Germinal center (tissue), 1 donor: ENCODE measurements at regions not wholly inside any gene's neighbourhood (a gene's known extent, or its start where the extent isn't known, plus 50 kb on each side); places are given as distances from the start of the nearest gene placed in this dataset.

Experiments used
- DNase-seq: peaks from one replicate; pipeline ENCODE4 v3.0.0; 2012; ENCODE audit warnings: mixed read lengths, low spot score

DNA sequence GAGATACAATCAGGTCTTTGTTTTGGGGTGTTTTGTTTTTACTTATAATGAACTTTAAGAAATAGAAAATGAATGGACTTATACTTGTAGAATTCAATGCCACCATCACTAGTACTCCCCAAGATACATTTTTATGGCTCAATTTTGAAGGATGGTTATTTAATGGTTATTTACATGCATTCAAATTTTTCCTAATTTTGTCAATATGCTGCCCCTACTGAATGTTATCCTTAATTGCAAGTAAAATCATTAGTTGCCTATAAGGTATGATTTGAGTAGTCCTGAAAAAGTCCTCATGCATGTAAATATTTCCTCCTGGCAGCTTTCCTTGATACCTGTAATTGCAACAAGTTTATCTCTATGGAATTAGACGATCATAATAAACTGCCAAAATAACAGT, 391.2 kb downstream of the BCAT1 start:
- DNase-seq: no peak

DNA sequence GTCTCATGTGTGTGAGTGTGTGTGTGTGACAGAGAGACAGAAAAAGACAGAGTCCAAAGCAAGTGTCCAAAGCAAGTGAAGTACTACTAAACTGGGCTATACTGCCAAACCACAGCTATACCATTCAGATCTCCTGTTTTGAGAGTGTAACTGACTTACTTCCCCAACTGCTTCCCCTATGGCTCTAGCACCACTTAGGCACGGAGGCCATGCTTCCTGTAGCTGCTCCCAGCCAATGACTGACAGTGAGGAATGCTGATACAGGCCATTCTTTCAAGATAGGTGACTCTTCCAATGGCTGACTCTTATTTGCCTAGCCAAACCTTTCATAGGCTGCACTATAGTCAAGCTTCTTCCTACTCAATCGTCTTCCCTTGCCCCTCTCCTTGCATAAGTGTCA, 393.2 kb downstream of the BCAT1 start:
- no peak for DNase-seq

DNA sequence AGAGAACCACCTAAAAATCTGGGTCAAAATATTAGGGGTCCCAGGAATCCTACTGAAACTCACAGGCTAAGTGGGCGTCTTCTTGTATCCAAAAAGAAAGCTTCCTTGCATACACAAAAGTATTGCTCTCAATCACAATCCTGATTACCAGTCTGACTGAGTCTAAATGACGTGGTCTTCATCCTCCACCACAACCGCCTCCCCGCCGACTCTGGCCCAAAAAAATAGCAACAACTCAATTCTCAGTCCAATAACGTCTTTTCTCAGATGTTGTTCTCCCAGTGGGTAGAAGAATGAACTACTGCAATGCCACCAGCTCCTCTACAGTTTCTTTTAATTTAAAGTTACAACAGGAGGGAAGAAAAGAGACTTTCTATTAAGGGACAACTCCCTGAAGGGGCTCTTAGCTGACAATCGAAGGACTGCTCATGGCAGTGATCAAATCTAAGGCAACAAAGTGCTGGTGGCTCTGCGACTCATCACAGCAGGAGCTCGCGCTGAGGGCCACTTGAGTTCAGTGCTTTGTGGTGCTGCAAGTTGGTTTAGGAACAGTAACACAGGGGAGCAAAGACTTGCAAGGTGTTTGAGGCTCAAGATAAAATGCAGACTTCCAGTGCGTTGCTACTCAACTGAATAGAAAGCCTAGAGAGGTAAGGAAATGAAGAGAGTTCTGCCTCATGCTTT, 394.1 kb downstream of the BCAT1 start:
- DNase-seq: no peak

DNA sequence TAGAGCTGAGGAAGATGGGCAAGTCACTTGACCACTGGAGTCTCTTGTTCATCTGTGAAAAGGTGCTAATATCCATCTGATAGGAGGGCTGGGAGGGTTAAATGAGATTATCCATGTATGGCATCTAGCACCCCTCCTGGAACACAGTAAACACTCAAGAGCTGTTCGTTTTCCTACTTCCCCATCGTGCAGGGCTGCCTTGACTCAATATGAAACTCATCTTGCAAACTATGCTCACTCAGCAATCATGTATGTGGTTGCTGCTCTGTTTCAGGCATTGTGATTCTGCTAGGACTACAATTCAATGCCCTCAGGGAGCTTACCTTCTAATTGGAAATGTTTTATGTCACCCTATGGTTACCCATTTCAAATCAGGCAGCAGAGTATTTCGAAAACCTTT, 395.6 kb downstream of the BCAT1 start:
- no peak for DNase-seq

DNA sequence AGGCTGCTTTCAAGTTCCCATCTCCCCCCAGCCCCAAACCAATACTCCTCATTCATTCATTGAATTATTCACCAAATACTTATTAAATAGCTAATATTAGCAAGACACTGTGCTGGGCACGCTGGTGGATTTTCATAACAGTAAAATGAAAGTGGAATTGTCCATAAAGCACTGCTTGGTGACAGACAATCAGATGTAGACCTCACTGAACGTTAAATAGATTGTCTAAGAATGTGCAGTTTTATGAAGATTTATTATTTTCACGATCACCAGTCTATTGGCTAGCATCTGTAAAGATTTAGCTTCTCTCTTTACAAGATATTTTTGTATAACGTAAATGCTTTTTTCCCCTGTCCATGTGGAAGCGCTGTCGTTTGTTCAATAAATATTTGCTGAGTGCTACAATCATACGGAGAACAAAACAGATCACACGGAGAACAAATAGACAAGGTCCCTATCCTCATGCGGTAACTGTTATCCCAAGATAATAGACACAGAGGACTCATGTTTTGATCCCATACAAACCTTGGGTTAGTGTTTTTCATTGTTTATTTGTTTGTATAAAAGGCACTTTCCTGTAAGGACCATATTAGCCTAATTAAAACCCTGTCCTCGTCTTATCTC, 397.6 kb downstream of the BCAT1 start:
- no peak for DNase-seq

DNA sequence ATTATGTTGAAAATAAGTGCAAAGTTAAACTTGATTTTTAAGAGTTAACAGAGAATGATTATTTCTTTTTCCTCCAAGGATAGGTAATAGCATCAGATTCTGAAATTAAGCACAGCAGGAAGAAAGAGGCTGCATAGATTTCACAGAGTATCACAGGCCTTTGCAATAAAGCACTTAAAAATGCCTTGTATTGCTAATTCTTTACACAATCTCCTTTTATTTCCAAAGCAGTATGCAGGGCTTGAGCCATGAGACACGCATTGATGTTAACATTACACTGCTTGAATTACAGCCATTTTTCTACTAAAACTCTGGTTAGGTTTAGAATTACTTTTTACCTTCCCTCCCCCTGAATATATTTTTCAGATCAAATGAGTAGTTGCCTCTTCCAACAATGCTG, 398.3 kb downstream of the BCAT1 start:
- no peak for DNase-seq

DNA sequence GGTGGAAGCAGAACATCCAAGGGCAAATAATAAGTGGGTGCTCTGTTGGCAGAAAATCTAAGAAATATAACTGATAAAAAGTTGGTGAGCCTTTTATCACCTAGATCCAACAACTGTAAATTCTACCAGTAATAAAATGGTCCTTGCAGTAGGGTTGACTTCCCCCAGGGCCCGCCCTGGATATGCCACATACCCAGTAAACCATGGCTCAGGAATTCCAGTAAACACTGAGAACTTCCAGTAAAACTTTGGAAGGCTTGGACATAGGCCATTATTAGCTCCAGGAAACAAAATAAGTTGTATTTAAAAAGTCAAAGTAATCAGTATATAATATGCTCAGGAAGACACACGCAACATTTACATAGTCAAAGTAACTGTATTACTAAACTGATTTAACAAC, 402.2 kb downstream of the BCAT1 start:
- DNase-seq: no peak

DNA sequence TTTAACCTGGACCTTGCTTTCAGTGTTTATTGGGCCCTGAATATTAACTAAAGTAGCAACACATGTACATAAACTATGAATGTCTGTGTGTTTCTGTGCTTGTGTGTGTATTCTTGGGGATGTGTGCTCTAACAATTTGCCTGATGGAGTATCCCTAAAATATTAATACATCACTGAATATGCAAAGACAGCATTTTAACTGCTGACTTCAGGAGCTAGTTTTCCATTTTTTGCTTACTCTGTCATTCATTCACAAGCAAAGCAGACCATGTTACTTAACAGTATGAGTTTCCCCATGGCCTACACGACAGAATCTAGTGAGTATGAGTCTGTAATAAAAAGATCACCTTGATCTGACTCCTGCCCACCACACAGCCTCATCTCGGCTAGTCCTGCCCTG, 402.8 kb downstream of the BCAT1 start:
- DNase-seq: no peak

DNA sequence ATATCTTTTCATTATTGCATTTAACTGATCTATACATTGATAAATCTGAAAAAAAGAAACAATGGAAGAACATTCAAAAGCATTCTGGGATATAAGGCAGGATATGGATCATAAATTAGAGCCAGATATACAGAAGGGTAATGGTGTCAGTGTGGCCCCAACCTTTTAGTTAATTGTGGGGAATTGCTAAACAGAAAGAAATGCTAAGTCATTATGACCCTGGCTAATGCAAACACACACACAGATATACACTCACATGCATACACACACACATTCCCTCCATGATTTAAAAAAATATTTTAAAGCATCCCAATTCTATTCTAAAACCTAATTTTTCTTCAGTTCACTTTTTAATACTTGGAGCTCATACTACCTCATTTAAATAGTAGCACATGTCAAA, 404.5 kb downstream of the BCAT1 start:
- DNase-seq: no peak

DNA sequence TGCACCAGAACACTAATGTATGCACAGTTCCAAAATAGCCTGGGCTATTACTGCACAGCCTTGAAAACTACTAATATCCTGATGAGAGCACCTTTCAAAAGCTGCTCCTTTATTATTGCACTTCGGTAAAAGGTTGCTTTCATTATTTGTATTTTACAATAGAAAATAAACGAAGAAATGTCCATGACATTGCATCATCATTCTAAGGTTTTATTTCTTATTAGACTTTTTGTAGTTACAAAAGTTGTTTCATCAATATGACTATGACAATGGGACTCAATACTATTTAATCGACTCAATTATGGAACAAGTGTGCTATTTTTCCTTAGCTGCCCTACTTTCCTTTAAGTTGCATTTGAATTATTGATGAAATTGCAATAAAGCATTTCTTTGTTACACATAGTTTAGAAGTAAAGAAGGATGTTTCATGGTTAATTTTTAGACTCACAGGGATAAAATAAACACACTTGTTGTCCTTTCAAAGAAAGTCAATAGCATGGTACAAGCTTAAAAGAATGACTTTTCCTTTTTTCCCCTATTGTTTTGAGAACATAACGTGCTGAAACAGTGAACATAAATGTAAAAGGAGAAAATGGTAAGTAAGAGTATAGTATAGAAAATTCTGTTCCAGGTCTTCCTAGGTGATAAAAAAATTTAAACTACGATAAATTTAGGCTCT, 407.6 kb downstream of the BCAT1 start:
- no peak for DNase-seq

DNA sequence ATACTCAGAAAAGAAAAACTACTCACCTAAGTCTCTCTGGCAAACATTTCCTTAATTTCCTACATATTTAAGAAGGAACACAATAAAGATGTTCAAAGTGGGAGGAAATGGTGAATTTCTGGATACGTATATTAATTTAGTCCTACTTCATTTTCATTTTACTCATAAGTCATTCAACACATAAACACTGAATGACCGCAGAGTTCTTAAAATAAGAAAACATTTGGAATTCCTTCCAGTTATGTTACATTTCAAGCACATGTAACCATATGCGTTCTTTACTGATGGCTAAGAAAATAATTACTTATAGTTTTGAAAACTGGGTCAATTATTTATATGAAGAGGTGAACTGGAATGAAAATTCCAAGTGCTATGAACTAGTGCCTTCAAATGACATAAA, 409.3 kb downstream of the BCAT1 start:
- no peak for DNase-seq

DNA sequence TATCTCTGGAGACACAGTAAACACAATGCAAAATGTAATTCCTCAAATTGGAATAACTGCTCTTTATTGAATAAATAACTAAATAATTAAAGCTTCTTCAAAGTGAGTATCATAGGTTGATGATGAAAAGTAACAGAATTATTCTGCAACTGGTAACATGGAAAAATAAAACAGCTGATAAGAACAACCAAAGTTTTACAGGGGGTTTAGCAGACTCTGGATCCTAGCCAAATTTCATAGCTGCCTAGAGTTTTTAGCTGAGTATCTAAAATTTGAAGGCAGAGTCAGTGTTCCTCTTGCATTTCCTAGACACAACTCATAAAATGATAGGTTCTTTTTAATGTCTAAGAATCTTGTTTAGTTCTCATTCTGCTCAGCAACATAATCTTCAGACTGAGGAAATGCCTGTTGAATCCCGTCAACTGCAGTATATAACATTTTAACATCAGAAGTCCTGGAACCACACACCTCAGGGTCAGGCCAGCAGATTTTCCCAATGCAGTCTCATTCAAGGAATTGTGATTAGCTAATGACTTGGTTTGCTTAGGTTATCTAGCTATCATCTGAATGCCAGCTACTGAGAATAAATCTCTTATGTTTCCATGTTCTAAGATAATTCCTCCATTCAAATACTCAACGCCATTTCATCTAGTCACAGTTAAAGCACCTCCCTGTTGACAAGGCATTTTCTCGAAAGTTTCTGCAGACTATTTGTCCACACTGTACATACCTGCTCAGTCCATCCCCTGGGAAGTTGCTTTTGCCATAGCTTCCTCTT, 411.6 kb downstream of the BCAT1 start:
- DNase-seq: no peak

DNA sequence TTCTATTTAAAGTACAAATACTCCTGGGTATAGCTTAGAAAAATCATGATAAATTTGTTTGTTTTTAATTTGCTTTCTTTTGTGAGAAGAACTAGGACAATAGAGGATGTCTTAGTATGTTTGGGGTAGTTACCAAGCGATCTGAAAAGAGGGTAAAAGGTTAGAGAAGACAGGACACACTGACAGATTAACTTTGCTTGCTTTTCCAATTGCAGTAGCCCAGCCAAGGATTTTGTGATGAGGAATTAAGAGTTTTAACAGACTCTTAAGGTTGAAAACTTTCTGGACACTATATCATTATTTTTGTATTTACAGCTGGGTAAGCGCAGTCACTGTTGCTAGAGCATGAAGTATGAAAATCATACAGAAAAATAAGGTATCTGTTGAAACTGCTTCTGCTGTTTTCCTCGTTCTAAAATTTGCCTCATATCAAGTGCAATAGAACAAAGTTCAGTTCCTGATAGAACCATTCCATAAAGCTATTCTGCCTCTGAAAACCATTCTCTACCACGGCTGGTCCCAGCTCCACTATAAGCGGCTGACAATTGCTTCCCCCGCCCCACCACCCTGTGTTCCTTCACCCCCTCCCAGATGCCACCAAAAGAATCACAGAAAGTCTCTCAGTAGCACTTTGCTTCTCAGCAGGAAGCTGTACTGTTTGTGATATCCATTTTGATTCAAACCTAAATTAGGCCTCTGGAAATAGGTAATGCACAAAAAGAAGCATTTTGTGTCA, 413.4 kb downstream of the BCAT1 start:
- DNase-seq: no peak

DNA sequence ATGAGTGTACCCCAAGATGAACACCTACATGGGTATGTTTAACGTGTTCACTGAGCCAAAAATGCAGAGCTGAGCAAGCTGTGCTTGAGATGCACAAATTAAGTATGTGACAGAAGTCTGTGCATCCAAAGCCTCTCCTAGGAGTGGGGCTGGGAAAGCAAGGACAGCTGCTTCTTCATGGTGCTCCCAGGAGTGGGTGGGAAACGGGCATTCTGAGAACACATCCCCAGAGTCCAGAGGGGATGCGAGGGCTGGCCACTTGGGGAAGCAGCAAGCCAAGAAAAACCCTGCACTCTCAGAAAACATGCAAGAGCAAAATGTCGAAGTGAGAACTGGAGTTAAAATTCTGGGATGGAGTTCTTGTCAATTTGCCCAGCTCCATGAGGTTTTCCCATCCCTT, 414.3 kb downstream of the BCAT1 start:
- DNase-seq: no peak

DNA sequence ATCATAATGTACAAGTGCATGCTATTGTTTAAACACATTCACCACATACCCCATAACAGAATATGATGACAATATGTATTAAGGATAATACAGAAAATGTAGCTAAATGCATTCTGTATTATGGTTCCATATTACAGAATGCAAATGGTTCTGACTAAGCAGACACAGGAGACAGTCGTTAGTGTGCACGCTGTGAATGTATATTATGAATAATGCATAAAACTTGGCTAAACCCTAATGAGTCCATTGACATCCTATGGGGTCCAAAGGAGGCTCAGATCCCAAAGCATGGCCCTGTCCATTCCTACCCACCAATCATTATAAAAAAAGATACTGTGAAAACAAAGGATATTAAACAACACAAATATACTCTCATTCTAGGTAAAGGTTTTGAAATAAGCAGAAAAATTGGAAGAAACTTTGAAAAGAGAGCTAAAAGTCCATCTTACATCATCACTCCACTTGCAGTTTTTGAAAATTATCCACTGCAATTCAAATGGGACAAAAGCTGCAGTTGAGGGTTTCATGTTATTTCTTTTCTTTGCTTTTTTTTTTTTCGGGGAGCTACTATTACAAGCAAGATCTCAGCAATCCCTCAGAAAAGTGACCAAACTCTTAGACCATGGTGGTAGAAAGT, 415.1 kb downstream of the BCAT1 start:
- DNase-seq: no peak

DNA sequence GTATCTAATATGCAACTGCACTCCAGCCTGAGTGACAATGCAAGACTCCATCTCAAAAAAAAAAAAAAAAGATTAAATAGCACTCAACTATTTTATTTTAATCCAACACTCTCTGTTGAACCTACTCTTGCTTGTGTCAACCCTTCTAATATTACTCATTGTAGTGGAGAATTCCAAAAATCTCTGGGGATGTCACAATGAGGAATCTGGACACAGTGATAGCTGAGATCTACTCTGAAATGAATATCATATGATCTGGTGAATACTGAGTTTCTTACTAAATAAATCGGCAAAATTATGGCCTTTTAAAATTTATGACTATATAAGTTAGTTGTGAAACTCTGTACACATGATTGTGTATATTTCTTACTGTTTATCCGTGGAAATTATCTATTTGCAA, 418.2 kb downstream of the BCAT1 start:
- DNase-seq: no peak

DNA sequence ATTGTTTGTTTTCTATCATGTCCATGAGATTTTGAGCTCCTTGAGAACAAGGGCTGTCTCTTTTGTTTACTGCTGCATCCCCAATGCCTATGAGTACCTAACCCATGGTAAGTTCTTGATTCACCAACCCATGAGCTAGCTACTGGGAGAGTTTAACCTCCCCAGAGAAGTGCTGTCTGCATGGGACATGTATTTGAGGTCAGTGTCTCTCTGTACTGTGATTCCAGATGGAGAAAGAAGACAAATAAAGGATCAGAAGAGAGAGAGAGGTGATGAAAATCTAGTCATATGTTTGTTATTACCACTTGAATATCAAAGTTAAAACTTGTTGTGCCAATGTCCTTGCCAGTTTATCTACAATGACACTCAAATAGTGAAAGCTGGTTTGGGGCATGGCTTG, 421.8 kb downstream of the BCAT1 start:
- DNase-seq: no peak

DNA sequence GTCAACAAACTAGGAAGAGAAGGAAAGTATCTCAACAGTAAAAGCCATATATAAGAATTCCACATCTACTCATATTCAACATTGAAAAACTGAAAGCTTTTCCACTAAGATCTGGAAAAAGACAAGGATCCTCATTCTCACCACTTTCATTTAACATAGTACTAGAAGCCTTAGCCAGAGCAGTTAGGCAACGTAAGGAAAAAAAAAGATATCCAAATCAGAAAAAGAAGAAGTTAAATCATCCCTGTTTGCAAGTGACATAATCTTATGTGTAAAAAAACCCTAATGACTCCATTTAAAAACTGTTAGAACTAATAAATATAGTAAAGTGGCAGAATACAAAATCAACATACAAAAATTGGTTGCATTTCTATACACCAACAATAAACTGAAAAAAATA, 426.2 kb downstream of the BCAT1 start:
- no peak for DNase-seq

DNA sequence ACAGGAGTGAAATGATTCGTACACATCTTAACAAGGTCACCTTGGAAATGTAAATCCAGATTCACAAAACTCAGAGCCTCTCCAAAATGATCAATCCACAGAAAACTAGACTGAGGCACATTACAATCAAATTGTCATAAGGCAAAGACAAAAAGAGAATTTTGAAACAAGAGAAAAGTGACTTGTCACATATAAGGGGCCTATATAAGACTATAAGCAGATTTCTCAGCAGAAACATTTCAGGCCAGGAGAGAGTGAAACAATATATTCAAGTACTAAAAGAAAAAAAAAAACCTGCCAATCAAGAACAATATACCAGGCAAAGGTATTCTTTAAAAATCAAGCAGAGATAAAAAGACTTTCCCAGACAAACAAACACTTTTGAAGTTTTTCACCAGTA, 429.1 kb downstream of the BCAT1 start:
- DNase-seq: no peak

DNA sequence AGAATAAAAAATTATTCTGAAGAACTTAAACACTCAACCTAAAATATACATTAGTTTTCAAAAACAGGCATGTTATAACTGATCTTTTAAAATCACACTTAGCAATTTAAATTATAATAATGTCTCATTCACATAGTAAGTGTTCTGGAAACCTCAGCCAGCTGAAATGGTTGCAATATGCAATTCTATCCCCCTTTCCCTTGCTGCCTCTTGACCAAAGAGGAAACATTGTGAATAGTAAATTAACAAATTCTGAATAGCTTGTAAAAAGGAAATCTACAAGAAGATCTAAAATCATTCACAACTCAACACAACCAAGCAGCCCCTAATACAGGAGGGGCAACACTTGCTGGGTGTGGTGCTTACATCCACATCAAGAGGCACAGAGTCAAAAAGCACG, 431.9 kb downstream of the BCAT1 start:
- no peak for DNase-seq

DNA sequence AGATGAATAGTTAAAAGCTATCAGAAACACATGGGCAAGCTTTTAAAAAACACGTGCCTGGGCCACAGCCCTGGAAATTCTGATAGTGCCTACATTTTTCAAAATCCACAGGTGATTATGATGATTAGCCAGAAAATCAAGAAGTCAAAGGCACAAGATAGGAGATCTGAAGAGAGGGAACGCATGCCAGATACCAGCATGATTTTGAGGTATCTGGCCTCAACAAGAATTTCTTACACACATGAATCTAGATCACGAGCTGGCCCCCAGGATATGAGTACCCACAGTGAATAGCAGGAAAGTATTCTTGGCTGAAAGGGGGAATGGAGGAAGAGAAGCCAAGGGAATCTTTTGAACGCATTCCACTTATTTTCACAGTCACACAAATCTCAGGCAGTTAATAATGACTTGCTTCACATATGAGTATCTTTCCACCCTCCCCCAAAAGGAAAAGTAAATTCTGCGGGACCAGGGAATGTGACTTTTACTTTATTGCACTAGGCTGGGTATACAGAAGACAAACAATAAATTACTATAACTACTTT, 438.2 kb downstream of the BCAT1 start:
- DNase-seq: no peak
